SK-N-MC (cell line): ENCODE measurements at regions not wholly inside any gene's neighbourhood (a gene's known extent, or its start where the extent isn't known, plus 50 kb on each side); places are given as distances from the start of the nearest gene placed in this dataset.
"Not testable (repeated sequence)": the region's sequence is repeated elsewhere in the genome, so short reads cannot be mapped to it uniquely, and the experiment has no call there.

Experiments
- DNase-seq: peaks from one replicate; pipeline ENCODE4 v3.0.0-alpha.2; 2011; ENCODE audit warnings: low read depth, low spot score
- H3K27ac ChIP-seq: fragments of 200-600 bp; sonication (generic); 2 replicates; pipeline ENCODE4 v1.5.1; 2016; ENCODE audit warnings: mixed run types
- H3K36me3 ChIP-seq: fragments of 200-600 bp; sonication (generic); 2 replicates; pipeline ENCODE4 v1.6.1; 2017; ENCODE audit warnings: antibody characterized with exemption, low read length, mixed read lengths; ENCODE audit not compliant: insufficient read depth
- H3K4me3 ChIP-seq: fragments of 200-600 bp; sonication (generic); 2 replicates; pipeline ENCODE4 v1.5.1; 2016
- H3K9ac ChIP-seq: fragments of 200-600 bp; sonication (generic); 2 replicates; pipeline ENCODE4 v1.8.0; 2017; ENCODE audit warnings: mixed run types, mixed read lengths; ENCODE audit not compliant: insufficient read length
- H3K9me3 ChIP-seq: fragments of 200-600 bp; sonication (generic); 2 replicates; pipeline ENCODE4 v1.6.1; 2017; ENCODE audit warnings: low read depth, mild to moderate bottlenecking, antibody characterized with exemption, low read length, moderate library complexity, mixed read lengths
- EZH2 ChIP-seq: fragments of 200-600 bp; sonication (generic); IDR thresholded peaks from one replicate; pipeline ENCODE4 v1.6.1; 2017; ENCODE audit warnings: antibody characterized with exemption
- FOXP2 ChIP-seq: optimal IDR thresholded peaks from 2 replicates; pipeline ENCODE3; 2011; ENCODE audit warnings: mild to moderate bottlenecking, moderate library complexity; ENCODE audit not compliant: insufficient read depth; ENCODE audit errors: extremely low read length, control extremely low read depth
- POLR2AphosphoS5 ChIP-seq: IDR thresholded peaks from 2 replicates; pipeline ENCODE4 v1.6.1; 2012; ENCODE audit warnings: mild to moderate bottlenecking, low read depth, low read length, borderline replicate concordance

GRCh38 chr6:120384671-120385070 is 949.6 kb downstream of the TBC1D32 start:
- TF ChIP-seq POLR2AphosphoS5 (no peak), EZH2 (no peak)
- H3K4me3 ChIP-seq, result no peak overlapping the region
- H3K27ac ChIP-seq, result no peak overlapping the region
- no peak overlapping the region for H3K9ac ChIP-seq
- DNase-seq, result no peak
- no peaks in the 10 kb centered on the region for H3K9me3 ChIP-seq
- H3K36me3 ChIP-seq, result no peaks in the 10 kb centered on the region

- H3K27ac ChIP-seq, result no peak overlapping the region
- no peaks in the 10 kb centered on the region for H3K9me3 ChIP-seq
- no peak overlapping the region for H3K9ac ChIP-seq
- no peak overlapping the region for H3K4me3 ChIP-seq
- H3K36me3 ChIP-seq, result no peaks in the 10 kb centered on the region
- no peak for DNase-seq
- no peak for TF ChIP-seq FOXP2
- no peak for TF ChIP-seq EZH2
- no peak for TF ChIP-seq POLR2AphosphoS5
These were observed 950.6 kb downstream of the TBC1D32 start for GRCh38 chr6:120383681-120384080.

- DNase-seq, result peak; percentile 37
- H3K9me3 ChIP-seq, result no peaks in the 10 kb centered on the region
- no peak overlapping the region for H3K27ac ChIP-seq
- H3K4me3 ChIP-seq, result no peak overlapping the region
- TF ChIP-seq EZH2 (no peak), FOXP2 (no peak), POLR2AphosphoS5 (no peak)
- no peak overlapping the region for H3K9ac ChIP-seq
- H3K36me3 ChIP-seq, result no peaks in the 10 kb centered on the region
These were observed 955.6 kb downstream of the TBC1D32 start for GRCh38 chr6:120378582-120379220.

- DNase-seq, result no peak
- H3K4me3 ChIP-seq, result no peak overlapping the region
- H3K9ac ChIP-seq, result no peak overlapping the region
- H3K27ac ChIP-seq, result no peak overlapping the region
- no peaks in the 10 kb centered on the region for H3K9me3 ChIP-seq
- no peak for TF ChIP-seq POLR2AphosphoS5
- H3K36me3 ChIP-seq, result no peaks in the 10 kb centered on the region
These were observed 961.1 kb downstream of the TBC1D32 start for GRCh38 chr6:120373185-120373584.

- DNase-seq, result no peak
- Histone ChIP-seq H3K36me3 (no peaks in the 10 kb centered on the region), H3K9me3 (no peaks in the 10 kb centered on the region), H3K27ac (no peak overlapping the region), H3K4me3 (no peak overlapping the region), H3K9ac (no peak overlapping the region)
- TF ChIP-seq POLR2AphosphoS5 (no peak), FOXP2 (no peak), EZH2 (no peak)
These were observed 970.9 kb downstream of the TBC1D32 start for GRCh38 chr6:120363429-120363828.

GRCh38 chr6:120358535-120358934 is 975.7 kb downstream of the TBC1D32 start:
- not testable (repeated sequence) for DNase-seq, H3K9me3 ChIP-seq, H3K36me3 ChIP-seq

GRCh38 chr6:120357447-120357846 is 976.8 kb downstream of the TBC1D32 start:
- Histone ChIP-seq H3K4me3 (no peak overlapping the region), H3K36me3 (no peaks in the 10 kb centered on the region), H3K9ac (no peak overlapping the region), H3K9me3 (no peaks in the 10 kb centered on the region), H3K27ac (no peak overlapping the region)
- TF ChIP-seq POLR2AphosphoS5, result no peak
- no peak for TF ChIP-seq FOXP2
- TF ChIP-seq EZH2, result no peak
- DNase-seq, result no peak

More at GRCh38 chr6:120358535-120358934, 975.7 kb downstream of the TBC1D32 start:
- H3K9ac ChIP-seq, H3K4me3 ChIP-seq, H3K27ac ChIP-seq: not testable (repeated sequence)

- no peaks in the 10 kb centered on the region for H3K9me3 ChIP-seq
- DNase-seq, result no peak
- H3K4me3 ChIP-seq, result no peak overlapping the region
- H3K36me3 ChIP-seq, result no peaks in the 10 kb centered on the region
- no peak overlapping the region for H3K9ac ChIP-seq
- no peak for TF ChIP-seq FOXP2
- TF ChIP-seq EZH2, result no peak
- no peak for TF ChIP-seq POLR2AphosphoS5
- no peak overlapping the region for H3K27ac ChIP-seq
These were observed 978.5 kb downstream of the TBC1D32 start for GRCh38 chr6:120355822-120356221.

GRCh38 chr6:120354452-120355098 is 979.7 kb downstream of the TBC1D32 start:
- no peaks in the 10 kb centered on the region for H3K36me3 ChIP-seq
- no peaks in the 10 kb centered on the region for H3K9me3 ChIP-seq
- H3K4me3 ChIP-seq, result no peak overlapping the region
- no peak for DNase-seq
- no peak overlapping the region for H3K9ac ChIP-seq
- TF ChIP-seq POLR2AphosphoS5, result no peak
- no peak for TF ChIP-seq FOXP2
- TF ChIP-seq EZH2, result no peak
- no peak overlapping the region for H3K27ac ChIP-seq
